ENCODE measurements at regions not wholly inside any gene's neighbourhood (a gene's known extent, or its start where the extent isn't known, plus 50 kb on each side); places are given as distances from the start of the nearest gene placed in this dataset.

- H2AK5ac ChIP-seq (ENCODE audit: insufficient read length, low read length) = no peak overlapping the region
- H3K27ac Mint-ChIP-seq = no peak overlapping the region; a peak in 1 of 7 replicates
Measured at GRCh38 chr2:7552825-7553570, 635.8 kb downstream of the RNF144A start.

More at GRCh38 chr2:7552825-7553570, 635.8 kb downstream of the RNF144A start:
- Histone ChIP-seq H4K91ac (ENCODE audit: insufficient read length, low read depth, low read length) (no peak overlapping the region), H2BK120ac (ENCODE audit: low read depth, low read length, poor library complexity, severe bottlenecking) (no peak overlapping the region), H3K23me2 (ENCODE audit: insufficient read length, low read depth, low read length, poor library complexity, severe bottlenecking) (no peaks in the 10 kb centered on the region), H3K79me2 (ENCODE audit: insufficient read depth, low read length) (no peaks in the 10 kb centered on the region), H2BK5ac (ENCODE audit: insufficient read length, low read length) (no peak overlapping the region), H3K4ac (ENCODE audit: low read depth, low read length) (no peak overlapping the region), H2BK15ac (ENCODE audit: low read depth, low read length) (no peak overlapping the region), H2BK20ac (ENCODE audit: low read depth, low read length, poor library complexity, severe bottlenecking) (no peak overlapping the region), H4K5ac (ENCODE audit: insufficient read length, low read depth, low read length) (no peak overlapping the region), H3K14ac (ENCODE audit: insufficient read depth, low read length) (no peak overlapping the region), H3K79me1 (ENCODE audit: insufficient read depth, low read depth, low read length, poor library complexity, severe bottlenecking) (no peaks in the 10 kb centered on the region), H3K4me2 (ENCODE audit: insufficient read depth, insufficient read length, low read length) (no peak overlapping the region), H4K8ac (replicated peaks; ENCODE audit: insufficient read length, low read depth, low read length) (no peak overlapping the region), H3K18ac (ENCODE audit: insufficient read length, low read depth, low read length) (no peak overlapping the region), H3K27me3 (ENCODE audit: insufficient read depth, low read length) (no peaks in the 10 kb centered on the region), H3K56ac (ENCODE audit: insufficient read length, low read depth, low read length) (no peak overlapping the region), H2AFZ (ENCODE audit: low read length) (no peak overlapping the region), H3T11ph (ENCODE audit: low read length) (no peak overlapping the region), H4K20me1 (ENCODE audit: control insufficient read depth, insufficient read depth, insufficient read length) (no peaks in the 10 kb centered on the region), H2BK12ac (ENCODE audit: insufficient read length, low read depth, low read length) (no peak overlapping the region), H3K9ac (ENCODE audit: extremely low read depth, insufficient read length, low read length) (no peak overlapping the region), H3K4me1 (ENCODE audit: insufficient read depth, low read length) (no peaks in the 10 kb centered on the region), H3K9me3 (ENCODE audit: control insufficient read depth, low read depth, low read length) (no peaks in the 10 kb centered on the region), H3K27ac (ENCODE audit: insufficient read length, low read depth, low read length) (no peak overlapping the region), H3K23ac (ENCODE audit: insufficient read length, low read depth, low read length) (no peak overlapping the region)
- Mint-ChIP-seq H3K27me3 (ENCODE audit: low read depth) (no peaks in the 10 kb centered on the region), H3K36me3 (ENCODE audit: insufficient read depth in 1 of 3, low read depth in 3 of 3) (no peaks in the 10 kb centered on the region; a peak in 1 of 7 replicates), H3K4me3 (no peak overlapping the region), H3K9me3 (no peaks in the 10 kb centered on the region), H3K4me1 (peaks cover 0 to 5% of the 10 kb centered on the region in 2 experiments; a peak in 1 of 4 replicates)
- TF ChIP-seq, protein P1, sequence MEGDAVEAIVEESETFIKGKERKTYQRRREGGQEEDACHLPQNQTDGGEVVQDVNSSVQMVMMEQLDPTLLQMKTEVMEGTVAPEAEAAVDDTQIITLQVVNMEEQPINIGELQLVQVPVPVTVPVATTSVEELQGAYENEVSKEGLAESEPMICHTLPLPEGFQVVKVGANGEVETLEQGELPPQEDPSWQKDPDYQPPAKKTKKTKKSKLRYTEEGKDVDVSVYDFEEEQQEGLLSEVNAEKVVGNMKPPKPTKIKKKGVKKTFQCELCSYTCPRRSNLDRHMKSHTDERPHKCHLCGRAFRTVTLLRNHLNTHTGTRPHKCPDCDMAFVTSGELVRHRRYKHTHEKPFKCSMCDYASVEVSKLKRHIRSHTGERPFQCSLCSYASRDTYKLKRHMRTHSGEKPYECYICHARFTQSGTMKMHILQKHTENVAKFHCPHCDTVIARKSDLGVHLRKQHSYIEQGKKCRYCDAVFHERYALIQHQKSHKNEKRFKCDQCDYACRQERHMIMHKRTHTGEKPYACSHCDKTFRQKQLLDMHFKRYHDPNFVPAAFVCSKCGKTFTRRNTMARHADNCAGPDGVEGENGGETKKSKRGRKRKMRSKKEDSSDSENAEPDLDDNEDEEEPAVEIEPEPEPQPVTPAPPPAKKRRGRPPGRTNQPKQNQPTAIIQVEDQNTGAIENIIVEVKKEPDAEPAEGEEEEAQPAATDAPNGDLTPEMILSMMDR (conservative IDR thresholded peaks at IDR 0.05) = no peak
- WGBS (ENCODE audit: extremely low coverage, insufficient read length, low lambda C conversion rate) = no CpG with 5 or more reads among the region's 5 CpGs
- no peak for DNase-seq

All from H9 (cell line).